ENCODE measurements at regions not wholly inside any gene's neighbourhood (a gene's known extent, or its start where the extent isn't known, plus 50 kb on each side); places are given as distances from the start of the nearest gene placed in this dataset.
A peak's percentile ranks its signal among the peaks of the same experiment; 100 is the strongest.

DNA sequence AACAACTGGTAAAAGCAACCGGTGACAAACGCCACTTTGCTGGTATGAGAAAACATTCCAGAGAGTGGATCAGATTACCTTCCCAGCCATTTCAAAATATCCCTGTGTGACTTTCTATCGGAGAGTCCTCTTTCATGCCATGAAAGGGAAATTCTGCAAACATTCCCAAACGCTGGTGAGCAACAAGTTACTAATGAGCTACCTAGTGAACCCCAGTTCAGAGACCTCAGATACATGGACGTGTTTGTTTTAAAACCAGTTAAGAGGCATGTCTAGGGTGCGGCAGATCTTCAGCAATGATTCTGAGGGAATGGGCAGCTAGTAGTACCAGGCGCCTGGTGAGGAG lies 418.2 kb upstream of the NR2F2 start:
- no peak for DNase-seq

DNA sequence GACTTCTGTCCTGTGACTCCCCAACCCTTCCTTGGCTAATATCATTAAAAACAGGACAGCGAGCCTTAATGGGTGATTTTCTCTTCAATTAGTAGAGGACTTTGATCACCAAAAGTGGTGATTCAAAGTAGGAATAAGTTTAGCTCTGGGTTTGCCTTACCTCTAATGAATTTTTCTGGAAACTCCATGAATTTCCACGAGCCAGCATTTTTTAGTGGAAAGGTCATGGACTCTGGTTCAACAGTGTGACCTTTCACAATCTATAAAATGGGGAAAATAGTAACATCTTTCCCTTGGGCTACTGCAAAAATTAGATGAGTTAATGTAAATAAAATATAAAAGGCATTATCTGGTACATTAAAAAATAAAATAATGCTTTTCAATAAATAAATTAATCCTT lies 417.8 kb upstream of the NR2F2 start:
- no peak for DNase-seq

DNA sequence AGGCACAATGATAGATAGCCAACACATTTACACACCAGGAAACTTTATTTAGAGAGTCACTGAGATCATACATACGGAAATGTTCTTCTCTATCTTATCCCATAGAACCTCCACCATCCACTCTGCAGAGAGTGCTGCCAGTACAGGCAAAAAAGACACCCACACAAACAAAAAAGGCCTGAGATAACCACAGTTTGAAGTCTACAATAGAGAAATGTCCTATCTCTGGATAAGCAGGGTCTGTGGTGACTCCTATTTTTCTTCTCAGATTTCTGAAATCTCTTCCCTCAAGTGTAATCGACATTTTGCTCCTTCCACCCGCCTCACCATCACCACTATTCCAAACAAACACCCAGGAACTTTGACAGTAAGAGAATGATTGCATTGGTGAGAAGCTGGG lies 413.9 kb upstream of the NR2F2 start:
- DNase-seq: no peak

DNA sequence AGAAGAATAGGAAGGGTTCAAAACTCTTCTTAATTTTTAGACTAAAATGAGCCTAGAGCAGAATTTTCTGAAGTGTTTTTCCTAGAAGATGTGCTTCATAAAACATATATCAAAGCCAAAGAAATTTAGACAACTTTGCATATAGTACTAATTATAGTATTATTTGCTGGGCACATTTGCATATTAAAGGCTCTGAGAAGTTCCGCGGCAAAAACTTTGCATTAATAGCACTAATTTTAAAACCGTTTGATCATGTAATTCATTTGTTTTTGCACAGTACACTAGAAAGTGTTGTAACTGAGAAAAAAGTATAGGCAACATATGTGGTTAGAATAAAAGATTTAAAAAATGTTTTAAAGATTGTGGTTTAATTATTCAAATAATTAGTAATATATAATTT lies 412.0 kb upstream of the NR2F2 start:
- DNase-seq: no peak

DNA sequence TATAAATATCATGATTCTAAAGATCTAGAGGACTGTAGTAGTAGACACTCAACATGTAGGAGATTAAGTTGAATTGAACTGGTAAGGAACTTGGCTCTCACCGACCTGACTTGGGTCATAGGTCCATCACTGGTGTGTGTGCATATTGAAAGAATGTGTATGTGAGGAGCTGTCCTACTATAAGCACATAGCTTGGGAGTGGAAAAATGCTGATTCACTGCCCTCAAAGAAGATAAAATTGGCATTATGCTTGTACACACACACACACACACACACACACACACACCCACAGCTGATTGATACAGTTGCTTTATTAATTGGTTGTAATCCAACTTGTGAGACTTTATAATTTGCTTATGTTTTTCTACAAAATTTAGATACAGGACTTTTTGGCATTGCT lies 411.0 kb upstream of the NR2F2 start:
- DNase-seq: no peak

DNA sequence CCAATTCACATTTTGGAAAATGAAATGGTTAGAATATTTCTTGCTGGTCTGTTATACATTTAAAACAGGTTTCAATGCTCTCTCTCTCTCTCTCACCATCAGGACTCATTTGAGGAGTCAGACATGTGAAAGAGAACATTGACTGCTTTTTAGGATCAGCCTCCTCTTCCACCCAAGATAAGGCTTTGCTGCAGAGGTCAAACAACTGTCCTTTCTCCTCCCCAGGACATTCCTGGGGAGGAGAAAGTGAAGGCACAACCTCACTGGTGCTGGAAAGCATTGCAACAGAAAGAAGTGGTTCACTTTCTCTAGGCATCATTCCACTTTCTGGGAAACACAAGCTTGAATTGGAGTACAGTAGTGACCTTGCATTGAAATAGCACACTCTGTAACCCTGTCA lies 409.1 kb upstream of the NR2F2 start:
- DNase-seq: no peak

DNA sequence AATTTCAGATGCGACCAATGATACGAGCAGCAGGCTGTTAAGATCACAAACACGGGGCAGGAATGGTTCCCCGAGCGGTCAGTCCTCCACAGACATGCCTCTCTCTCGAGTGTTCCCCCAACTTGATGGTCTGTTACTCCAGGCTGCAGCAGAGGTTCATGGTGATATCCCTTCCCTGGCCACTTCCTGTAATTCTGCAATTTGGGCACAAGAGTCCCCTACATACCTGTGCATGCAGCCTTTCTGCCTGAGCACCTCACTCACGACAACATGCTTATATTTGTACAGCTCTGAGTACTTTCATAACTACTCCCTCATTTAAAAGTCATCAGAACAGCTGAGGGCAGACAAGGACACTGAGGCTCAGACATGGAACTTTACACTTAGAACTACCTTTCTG lies 408.1 kb upstream of the NR2F2 start:
- DNase-seq: no peak

DNA sequence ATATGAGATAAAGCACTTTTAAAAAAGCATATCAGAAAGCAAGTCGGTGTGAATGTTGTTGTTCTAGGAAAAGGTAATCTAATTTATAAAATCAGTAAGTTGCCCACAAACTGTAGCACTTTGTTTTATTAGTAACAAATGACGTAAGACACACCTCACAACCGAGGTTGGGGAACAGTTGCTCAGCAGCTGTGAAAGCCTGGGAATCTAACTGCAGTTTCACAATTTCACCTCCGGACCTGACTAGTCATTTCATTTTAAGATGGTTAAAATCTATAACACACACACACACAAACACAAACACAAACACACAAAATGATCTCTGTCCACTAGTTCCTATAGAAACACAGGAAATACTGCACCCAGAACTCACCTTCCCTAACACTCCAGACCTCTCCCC lies 406.7 kb upstream of the NR2F2 start:
- DNase-seq: no peak

DNA sequence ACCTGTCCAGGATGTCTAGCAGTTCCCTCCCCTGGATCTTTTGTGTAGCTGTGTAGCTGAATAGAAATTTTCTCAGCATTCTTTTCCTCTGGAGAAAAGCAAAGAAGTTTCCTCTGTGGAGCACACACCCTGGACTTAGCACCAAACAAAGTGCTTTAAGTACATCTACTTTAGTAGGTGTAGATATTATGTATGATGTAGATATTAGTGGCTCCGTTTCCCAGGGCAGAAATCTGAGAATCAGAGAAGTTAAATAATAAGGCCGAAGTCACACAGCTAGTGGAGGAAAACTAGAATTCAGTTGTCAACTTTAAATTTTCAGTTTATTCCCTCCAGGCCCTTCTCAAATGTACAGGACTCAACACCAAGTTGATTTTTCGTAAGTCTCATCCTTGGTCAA lies 401.7 kb upstream of the NR2F2 start:
- DNase-seq: no peak

DNA sequence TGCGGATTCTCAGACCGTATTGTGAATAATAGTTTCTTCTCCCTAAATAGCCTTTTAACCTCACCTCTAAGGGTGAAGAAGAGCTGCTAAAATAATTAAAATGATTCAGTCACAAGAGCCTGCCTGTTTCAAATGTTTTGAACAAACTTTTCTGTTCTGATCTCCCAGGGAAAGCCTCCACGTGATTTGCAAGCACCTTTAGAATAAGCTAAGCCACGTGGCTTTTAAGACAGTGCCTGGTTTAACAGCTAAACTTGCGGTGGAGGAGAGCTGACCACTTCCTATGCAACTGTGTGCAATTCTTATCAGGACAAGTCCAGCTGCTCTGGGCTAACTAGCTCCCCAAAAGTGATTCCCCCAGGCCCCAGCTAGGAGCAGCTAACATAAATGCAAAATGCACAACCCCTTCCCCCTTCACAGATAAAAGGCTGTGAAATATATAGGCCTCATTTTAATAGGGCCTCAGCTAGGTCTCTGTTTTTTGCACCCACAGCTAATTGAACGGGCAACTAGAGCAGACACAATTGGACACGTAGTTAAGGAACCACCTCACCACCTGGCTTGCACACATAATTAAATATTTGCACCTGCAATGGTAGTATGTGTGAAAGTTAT lies 401.2 kb upstream of the NR2F2 start:
- no peak for DNase-seq

DNA sequence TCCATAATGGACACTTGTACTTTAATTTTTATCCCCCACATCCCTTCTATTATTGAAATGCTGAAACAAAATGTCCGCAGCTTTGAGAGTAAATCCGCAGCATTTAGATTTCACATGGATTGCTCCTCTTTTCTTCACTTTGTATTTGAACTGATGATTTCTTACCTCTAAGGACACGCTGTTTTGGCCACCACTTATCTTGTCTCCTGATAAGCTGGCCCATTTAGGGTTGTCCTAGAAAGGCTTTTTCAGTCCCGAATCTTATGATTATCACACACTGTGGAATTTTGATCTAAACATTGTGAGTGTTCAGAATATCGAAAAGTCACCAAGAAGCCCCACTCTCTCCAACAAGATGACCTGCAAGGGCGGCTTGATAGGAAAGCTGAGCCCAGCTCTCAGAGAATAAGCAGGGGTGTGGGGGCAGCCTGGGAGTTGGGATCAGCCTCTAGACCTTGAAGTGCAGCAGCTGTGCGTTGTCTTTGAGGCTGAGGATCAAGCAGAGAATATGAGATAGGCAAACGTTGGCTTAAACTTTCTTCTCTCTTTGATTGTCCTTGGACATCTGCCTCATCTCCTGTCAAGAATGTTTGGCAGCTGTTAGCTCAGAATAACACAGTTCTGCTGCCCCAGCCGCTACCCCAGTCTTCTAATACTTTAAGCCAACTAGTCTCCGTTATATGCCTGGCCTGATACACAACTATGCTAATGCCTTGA lies 399.7 kb upstream of the NR2F2 start:
- DNase-seq: peak; percentile 60 to 71

DNA sequence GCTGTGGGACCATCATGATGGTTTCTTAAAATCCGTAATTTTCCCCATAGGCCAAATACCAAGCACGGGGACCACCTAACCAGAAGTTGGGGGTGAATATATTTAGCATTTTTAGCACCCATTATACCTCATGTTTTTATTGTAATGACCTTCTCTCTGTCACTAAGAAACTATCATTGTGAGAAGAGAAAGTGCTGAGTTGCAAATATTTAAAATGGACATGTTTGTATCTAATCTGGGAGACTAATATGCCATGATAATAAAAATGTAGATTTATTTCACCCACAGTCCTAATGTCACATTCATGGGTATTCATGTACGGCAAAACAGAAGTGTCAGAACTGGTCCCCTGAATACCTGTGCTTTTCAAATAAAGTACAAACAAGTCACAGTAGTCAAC lies 398.9 kb upstream of the NR2F2 start:
- no peak for DNase-seq

DNA sequence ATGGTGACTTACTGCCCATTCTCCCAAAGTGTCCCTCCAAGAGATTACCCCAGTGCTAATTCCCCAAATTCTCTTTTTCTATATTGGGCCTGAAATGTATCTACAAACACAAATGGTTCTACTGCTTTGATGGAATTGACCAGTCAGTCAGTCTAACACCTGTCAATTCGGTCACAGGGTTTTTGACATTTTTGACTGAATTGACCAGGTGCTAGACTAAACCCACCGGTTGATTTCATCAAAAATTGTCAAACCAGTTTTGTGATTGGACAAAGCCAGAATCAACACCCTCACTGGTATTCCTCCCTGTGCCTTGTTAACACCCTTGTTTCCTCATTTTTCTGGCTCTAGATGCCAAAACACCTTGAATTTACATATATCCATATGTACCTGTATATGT lies 398.4 kb upstream of the NR2F2 start:
- no peak for DNase-seq

DNA sequence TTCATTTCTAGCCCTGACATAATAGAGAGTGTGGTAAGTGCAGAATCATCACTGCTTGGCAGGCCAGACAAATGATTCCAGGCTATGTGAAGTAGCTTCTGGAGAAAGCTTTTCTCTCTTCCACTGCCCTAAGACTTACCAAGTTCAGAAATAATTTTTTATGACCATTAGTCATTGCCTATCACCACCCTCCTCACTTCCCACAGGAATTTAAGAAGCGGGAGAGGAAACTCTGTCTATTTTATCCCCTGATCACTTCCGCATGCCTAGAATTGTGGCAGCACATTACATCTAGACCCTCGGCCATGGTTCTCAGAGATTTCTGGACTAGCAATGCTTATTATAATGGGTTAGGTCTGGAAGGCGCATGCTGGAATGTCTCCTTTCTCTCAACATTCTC lies 397.8 kb upstream of the NR2F2 start:
- no peak for DNase-seq

DNA sequence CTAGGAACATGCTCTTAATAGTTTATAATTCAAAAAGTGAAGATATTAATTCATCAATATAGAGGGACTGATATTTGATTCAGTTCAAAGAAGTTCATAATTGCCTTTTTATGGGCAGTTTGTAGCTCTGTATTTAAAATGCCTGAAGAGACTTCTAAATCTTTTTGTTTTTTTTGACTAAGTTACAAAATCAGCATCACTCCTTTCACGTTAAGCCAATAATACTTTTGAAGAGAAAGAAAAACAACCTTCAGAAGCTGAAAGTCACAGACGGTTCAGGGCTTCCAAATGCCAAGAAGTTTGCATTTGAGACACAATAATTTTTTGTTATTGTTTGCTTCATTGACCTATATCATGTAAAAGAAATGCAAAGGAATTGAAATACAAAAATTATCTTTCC lies 394.6 kb upstream of the NR2F2 start:
- DNase-seq: no peak

DNA sequence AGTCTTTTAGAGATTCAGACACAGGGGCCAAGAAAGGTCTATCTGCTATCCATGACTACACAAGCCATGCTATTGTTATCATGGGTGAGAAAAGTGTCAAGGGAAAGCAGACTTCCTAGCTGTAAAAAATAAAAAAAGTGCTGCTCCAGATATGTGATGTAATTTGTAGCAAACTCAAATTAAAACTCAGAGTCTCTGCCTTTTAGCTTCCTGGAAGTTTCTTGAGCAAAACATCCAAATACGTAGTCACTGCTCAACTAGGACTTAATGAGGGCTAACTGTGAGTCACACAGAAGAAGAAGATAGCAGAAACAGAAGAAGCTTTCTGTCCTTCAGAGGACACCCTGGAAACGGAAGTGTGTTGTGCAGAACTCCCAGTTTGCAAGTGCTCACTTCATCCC lies 393.4 kb upstream of the NR2F2 start:
- DNase-seq: no peak

DNA sequence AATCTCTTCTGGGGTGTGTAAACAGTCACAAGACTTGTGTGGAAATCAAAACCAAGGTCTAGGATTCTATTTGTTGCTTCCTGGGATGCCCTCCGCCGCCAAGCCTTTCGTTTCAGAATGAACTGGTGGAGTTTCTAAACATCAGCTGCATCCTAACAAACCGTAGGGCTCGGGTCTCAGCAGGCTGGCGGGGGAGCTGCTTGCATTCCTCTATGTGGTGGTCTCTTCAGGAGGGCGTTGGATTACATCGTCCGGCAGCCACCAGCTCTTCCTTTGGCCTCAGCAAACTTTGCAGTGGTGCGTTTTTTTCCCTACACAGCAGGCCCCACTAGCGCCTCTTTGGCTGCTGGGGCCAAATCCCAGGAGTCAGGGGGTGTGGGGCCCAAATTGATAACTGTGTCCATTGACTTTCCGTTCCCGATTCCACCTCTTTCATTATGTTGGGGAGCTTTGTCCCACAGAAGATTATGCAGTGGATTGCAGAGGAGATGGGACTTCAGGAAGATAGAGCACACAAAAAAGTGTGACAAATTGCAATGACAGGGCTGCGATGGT lies 390.0 kb upstream of the NR2F2 start:
- no peak for DNase-seq

DNA sequence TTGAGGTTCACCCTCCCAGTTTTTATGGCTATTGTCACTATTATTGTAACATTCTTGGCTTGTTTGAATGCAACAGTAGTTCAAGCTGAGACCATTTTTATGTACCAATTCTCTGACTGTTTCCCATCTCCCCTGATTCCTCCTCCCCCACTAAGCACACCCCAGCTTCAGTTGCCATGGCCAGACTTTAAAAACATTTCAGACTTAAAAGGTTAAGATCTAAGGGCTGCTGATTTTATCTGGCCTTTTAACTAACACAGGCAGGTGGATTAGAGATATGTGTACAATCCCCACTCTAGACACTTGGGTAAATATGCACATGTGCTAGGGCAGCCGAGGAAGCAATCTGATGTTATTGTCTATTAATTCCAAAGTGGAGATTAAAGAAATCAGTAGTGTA lies 386.3 kb upstream of the NR2F2 start:
- no peak for DNase-seq

DNA sequence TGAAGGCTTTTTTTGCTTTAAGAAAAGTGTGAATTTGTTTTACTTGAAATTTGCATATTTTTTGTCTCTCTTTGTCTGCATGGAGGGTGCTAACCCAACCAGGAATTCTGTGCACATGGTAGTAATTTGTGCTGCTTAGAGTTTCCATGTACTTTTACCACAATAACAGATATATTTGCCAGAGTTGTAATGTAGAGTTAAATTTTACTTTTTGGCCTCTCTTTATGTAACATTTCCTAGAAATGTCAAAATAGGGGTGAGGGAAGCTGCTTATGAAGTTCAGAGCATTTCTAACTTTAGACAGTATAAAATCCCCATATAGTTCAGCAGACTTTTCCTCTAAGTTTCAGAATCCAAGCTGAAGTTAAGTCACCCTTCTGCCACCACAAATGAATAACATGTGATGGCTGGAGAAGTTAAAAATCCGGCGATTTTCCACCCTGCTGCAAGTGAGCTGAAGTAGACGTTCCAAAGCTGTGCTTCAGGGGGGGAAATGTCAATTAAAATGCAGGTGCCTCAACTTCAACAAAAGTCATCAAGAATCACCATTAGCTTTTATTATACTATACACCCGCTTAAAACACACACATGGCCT lies 385.7 kb upstream of the NR2F2 start:
- DNase-seq: no peak

DNA sequence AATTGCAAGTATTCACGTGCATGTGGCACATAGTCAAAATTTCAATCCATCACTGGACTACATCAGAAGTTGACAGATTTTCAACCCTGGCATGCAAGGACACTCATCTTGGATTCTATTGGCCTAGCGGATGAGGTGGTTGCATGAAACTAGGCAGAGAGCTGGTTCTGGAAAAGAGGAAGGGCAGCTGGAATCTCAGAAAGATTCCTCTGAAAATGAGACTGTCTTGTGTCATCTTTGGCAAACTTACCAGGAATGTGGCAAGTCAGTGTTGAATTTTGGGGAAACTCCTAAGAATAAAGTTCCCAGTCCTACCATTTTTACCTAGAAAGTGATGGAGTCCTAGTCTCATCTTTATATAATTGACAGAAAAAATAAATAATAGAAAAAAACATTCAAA lies 384.3 kb upstream of the NR2F2 start:
- DNase-seq: no peak

DNA sequence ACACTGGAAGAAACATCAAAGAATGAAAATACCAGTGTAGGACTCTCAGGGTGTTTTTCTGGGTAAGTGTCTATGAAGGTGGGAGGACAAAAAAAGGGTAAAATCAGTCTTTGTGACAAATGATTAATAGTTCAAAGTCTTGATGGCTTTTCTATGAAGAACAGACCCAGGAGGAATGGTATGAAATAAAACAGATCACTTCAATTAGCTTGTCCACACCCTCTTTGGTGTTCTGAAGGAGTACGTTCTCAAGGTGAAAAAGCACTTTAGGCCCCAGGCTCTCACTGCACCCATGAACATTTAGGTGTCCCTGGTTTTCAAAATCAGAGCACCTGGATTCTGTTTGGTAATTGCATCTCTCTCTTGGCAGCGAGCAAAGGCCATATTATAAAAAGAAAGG lies 383.6 kb upstream of the NR2F2 start:
- DNase-seq: no peak

DNA sequence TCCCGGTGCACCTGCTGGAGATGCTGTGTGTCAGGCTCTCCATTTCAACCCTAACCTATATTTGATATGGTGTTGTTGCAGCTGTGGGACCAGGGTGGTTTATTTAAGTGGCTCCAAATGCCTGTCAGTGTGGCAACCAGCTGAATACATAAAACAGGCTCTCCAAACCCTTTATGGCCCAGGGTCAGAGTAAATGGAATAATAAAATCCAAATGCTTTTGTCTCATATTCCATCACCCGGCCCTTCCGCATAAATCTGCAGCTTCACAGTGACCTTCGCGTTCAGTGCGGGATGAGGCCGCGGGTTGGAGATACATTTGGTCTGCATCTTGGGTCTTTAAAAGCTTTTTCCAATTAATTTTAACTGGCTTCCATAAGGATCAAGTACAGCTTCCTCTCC lies 382.1 kb upstream of the NR2F2 start:
- DNase-seq: no peak

DNA sequence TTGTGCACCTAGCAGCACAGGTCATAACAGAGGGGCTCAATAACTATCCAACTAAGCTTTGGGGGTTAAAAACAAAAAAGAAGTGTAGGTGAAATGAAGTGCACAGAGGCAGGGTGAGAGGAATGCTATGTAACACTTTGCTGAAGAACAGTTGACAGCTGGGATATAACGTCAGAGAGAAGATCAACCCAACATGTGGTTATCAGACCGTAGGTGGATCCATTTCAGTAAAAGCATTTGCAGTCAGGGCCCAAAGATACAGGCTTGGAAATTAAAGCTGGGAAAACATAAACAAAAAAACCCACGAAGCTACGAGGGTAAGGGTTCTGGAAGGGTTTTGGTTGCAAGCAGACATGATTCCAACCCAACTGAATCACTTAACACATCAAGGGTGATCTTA lies 377.5 kb upstream of the NR2F2 start:
- no peak for DNase-seq

DNA sequence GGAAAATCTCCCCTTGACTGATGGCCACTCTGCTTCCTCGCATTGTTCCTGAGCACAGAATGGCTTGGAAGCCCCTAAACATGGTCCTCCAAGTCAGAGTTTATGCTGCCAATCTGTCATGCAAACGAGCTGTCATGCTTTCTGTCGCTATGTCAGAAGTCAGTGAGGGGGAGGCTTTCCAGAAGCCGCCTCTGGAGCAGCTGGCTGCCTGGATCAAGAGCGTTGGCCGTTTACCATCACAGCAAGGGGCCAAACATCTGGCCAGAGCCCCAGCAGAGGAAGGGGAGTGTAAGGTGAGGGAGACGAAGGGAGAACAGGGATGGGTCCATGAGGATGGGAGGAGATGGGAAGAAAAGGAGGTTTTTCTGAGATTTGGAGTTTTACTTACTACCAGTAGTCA lies 372.6 kb upstream of the NR2F2 start:
- peak; percentile 11 to 17 for DNase-seq

Data from right lung (tissue), 2 donors.